ENCODE measurements at regions not wholly inside any gene's neighbourhood (a gene's known extent, or its start where the extent isn't known, plus 50 kb on each side); places are given as distances from the start of the nearest gene placed in this dataset.
"Not testable (repeated sequence)": the region's sequence is repeated elsewhere in the genome, so short reads cannot be mapped to it uniquely, and the experiment has no call there.

GRCh38 chr5:108696951-108697715, 50.6 kb upstream of the FER start:
- no peak overlapping the region for H3K27ac ChIP-seq
- H4K20me1 ChIP-seq = no peaks in the 10 kb centered on the region
- no peak for TF ChIP-seq Cebpa-rat (IDR thresholded peaks at IDR 0.05)
- H3K4me1 ChIP-seq = peaks cover 20% of the 10 kb centered on the region
- no peak overlapping the region for H3K4me2 ChIP-seq
- no peaks in the 10 kb centered on the region for H3K27me3 ChIP-seq
- H3K9me3 ChIP-seq = no peaks in the 10 kb centered on the region
- no peaks in the 10 kb centered on the region for H3K36me3 ChIP-seq
- no peak overlapping the region for H3K9ac ChIP-seq
- no peak overlapping the region for H3K4me3 ChIP-seq

- H3K4me2 ChIP-seq = no peak overlapping the region
- no peaks in the 10 kb centered on the region for H3K9me3 ChIP-seq
- H3K36me3 ChIP-seq = no peaks in the 10 kb centered on the region
- peaks cover 16% of the 10 kb centered on the region for H3K4me1 ChIP-seq
- H3K9ac ChIP-seq = no peak overlapping the region
- no peaks in the 10 kb centered on the region for H3K27me3 ChIP-seq
- no peak overlapping the region for H3K27ac ChIP-seq
- no peak overlapping the region for H3K4me3 ChIP-seq
- no peaks in the 10 kb centered on the region for H4K20me1 ChIP-seq
- TF ChIP-seq Cebpa-rat (IDR thresholded peaks at IDR 0.05) = no peak
These were observed 51.3 kb upstream of the FER start for GRCh38 chr5:108696407-108696806.

- Histone ChIP-seq H3K4me1 (no peaks in the 10 kb centered on the region), H3K36me3 (no peaks in the 10 kb centered on the region), H3K9me3 (no peaks in the 10 kb centered on the region), H3K9ac (no peak overlapping the region), H3K27ac (no peak overlapping the region), H3K4me3 (no peak overlapping the region), H4K20me1 (no peaks in the 10 kb centered on the region), H3K27me3 (no peaks in the 10 kb centered on the region), H3K4me2 (no peak overlapping the region)
- TF ChIP-seq Cebpa-rat (IDR thresholded peaks at IDR 0.05) = no peak
These were observed 59.2 kb upstream of the FER start for GRCh38 chr5:108688485-108688884.

- H3K9me3 ChIP-seq = no peaks in the 10 kb centered on the region
- H3K4me1 ChIP-seq = no peaks in the 10 kb centered on the region
- no peak overlapping the region for H3K4me2 ChIP-seq
- no peaks in the 10 kb centered on the region for H3K27me3 ChIP-seq
- H3K36me3 ChIP-seq = no peaks in the 10 kb centered on the region
- no peak overlapping the region for H3K9ac ChIP-seq
- no peak for TF ChIP-seq Cebpa-rat (IDR thresholded peaks at IDR 0.05)
- no peaks in the 10 kb centered on the region for H4K20me1 ChIP-seq
- H3K27ac ChIP-seq = no peak overlapping the region
- no peak overlapping the region for H3K4me3 ChIP-seq
These were observed 60.0 kb upstream of the FER start for GRCh38 chr5:108687595-108688200.

GRCh38 chr5:108686676-108687075, 61.0 kb upstream of the FER start:
- Histone ChIP-seq H3K27ac (no peak overlapping the region), H4K20me1 (no peaks in the 10 kb centered on the region), H3K9ac (no peak overlapping the region), H3K4me1 (no peaks in the 10 kb centered on the region), H3K36me3 (no peaks in the 10 kb centered on the region), H3K4me2 (no peak overlapping the region), H3K27me3 (no peaks in the 10 kb centered on the region), H3K4me3 (no peak overlapping the region), H3K9me3 (no peaks in the 10 kb centered on the region)
- no peak for TF ChIP-seq Cebpa-rat (IDR thresholded peaks at IDR 0.05)

GRCh38 chr5:108685448-108686216, 62.1 kb upstream of the FER start:
- H3K9ac ChIP-seq, H3K27ac ChIP-seq, H3K9me3 ChIP-seq, H3K4me3 ChIP-seq, H4K20me1 ChIP-seq, H3K4me2 ChIP-seq, H3K4me1 ChIP-seq, H3K36me3 ChIP-seq, H3K27me3 ChIP-seq: not testable (repeated sequence)

GRCh38 chr5:108681079-108681921, 66.4 kb upstream of the FER start:
- Histone ChIP-seq H3K27me3 (no peaks in the 10 kb centered on the region), H4K20me1 (no peaks in the 10 kb centered on the region), H3K27ac (no peak overlapping the region), H3K9ac (no peak overlapping the region), H3K36me3 (no peaks in the 10 kb centered on the region), H3K4me3 (no peak overlapping the region), H3K4me1 (no peaks in the 10 kb centered on the region), H3K4me2 (no peak overlapping the region), H3K9me3 (no peaks in the 10 kb centered on the region)
- no peak for TF ChIP-seq Cebpa-rat (IDR thresholded peaks at IDR 0.05)

GRCh38 chr5:108678091-108678490, 69.6 kb upstream of the FER start:
- H3K4me2 ChIP-seq = no peak overlapping the region
- no peak overlapping the region for H3K4me3 ChIP-seq
- no peaks in the 10 kb centered on the region for H3K9me3 ChIP-seq
- H3K36me3 ChIP-seq = no peaks in the 10 kb centered on the region
- H3K9ac ChIP-seq = no peak overlapping the region
- H3K27me3 ChIP-seq = no peaks in the 10 kb centered on the region
- peaks cover 11% of the 10 kb centered on the region for H3K4me1 ChIP-seq
- no peaks in the 10 kb centered on the region for H4K20me1 ChIP-seq
- H3K27ac ChIP-seq = no peak overlapping the region
- TF ChIP-seq Cebpa-rat (IDR thresholded peaks at IDR 0.05) = no peak

GRCh38 chr5:108675736-108676135, 72.0 kb upstream of the FER start:
- Histone ChIP-seq H3K27me3 (no peaks in the 10 kb centered on the region), H3K4me2 (no peak overlapping the region), H3K4me1 (peaks cover 16% of the 10 kb centered on the region), H3K27ac (no peak overlapping the region), H3K4me3 (no peak overlapping the region), H3K36me3 (no peaks in the 10 kb centered on the region), H3K9ac (no peak overlapping the region), H3K9me3 (no peaks in the 10 kb centered on the region), H4K20me1 (no peaks in the 10 kb centered on the region)
- TF ChIP-seq Cebpa-rat (IDR thresholded peaks at IDR 0.05) = no peak
